ENCODE measurements at regions not wholly inside any gene's neighbourhood (a gene's known extent, or its start where the extent isn't known, plus 50 kb on each side); places are given as distances from the start of the nearest gene placed in this dataset.
"Not testable (repeated sequence)": the region's sequence is repeated elsewhere in the genome, so short reads cannot be mapped to it uniquely, and the experiment has no call there.

GRCh38 chr4:154907345-154908045 lies 126.4 kb downstream of the RBM46 start:
- intact Hi-C loops (cut with DNase I); H3K4me3 ChIP-seq; H3K36me3 ChIP-seq (replicated peaks in 1 of 2; ENCODE audit: insufficient read depth in 1 of 2, low read depth in 2 of 2); H3K27me3 ChIP-seq; H3K27ac ChIP-seq; DNase-seq; ATAC-seq; H3K9me3 ChIP-seq; H3K4me1 ChIP-seq: not testable (repeated sequence)
- 81 to 83% methylated on average over 17 of the region's 17 CpGs for WGBS, 2 donors

DNA sequence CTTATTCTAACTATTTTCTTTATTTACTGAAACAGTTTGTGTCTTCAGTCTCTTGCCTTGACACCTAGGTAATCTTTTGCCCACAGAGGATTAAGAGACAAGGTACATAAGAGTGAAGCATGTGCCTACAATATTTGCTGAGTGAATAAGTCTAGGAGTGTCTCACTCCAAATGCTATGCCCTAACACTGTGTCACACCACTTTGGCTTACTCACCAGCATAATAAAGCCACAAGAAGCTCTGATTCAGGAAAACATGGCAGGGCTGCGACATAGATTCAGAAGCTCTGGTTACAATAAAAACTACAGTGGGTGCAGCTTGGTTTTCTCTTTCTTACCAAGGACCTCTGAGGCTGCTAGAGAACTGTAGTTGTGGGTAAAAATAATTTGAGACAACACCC lies 127.1 kb downstream of the RBM46 start:
- H3K4me3 ChIP-seq: no peak overlapping the region
- no peak overlapping the region for H3K27ac ChIP-seq
- no peaks in the 10 kb centered on the region for H3K36me3 ChIP-seq (replicated peaks in 1 of 2; ENCODE audit: insufficient read depth in 1 of 2, low read depth in 2 of 2)
- H3K4me1 ChIP-seq: no peaks in the 10 kb centered on the region
- DNase-seq (no peak), ATAC-seq (no peak)
- TF ChIP-seq CTCF (IDR thresholded peaks at IDR 0.05) (no peak), POLR2A (IDR thresholded peaks at IDR 0.05) (no peak)
- no peaks in the 10 kb centered on the region for H3K9me3 ChIP-seq
- H3K27me3 ChIP-seq: no peaks in the 10 kb centered on the region
- intact Hi-C loops (cut with DNase I): no loop called here
- WGBS, 2 donors: 81 to 86% methylated on average over 1 of the region's 1 CpG

GRCh38 chr4:154911097-154911496 lies 130.0 kb downstream of the RBM46 start:
- no peak overlapping the region for H3K27ac ChIP-seq
- H3K27me3 ChIP-seq: no peaks in the 10 kb centered on the region
- ATAC-seq: no peak
- no peak overlapping the region for H3K4me3 ChIP-seq
- H3K36me3 ChIP-seq (replicated peaks in 1 of 2; ENCODE audit: insufficient read depth in 1 of 2, low read depth in 2 of 2): no peaks in the 10 kb centered on the region
- H3K4me1 ChIP-seq: no peaks in the 10 kb centered on the region
- no peak for TF ChIP-seq POLR2A (IDR thresholded peaks at IDR 0.05)
- no peak for TF ChIP-seq CTCF (IDR thresholded peaks at IDR 0.05)
- no peaks in the 10 kb centered on the region for H3K9me3 ChIP-seq
- no peak for DNase-seq
- intact Hi-C loops (cut with DNase I): no loop called here
- 36 to 39% methylated on average over 1 of the region's 1 CpG for WGBS, 2 donors

- Histone ChIP-seq H3K36me3 (replicated peaks in 1 of 2; ENCODE audit: insufficient read depth in 1 of 2, low read depth in 2 of 2) (no peaks in the 10 kb centered on the region), H3K4me1 (no peaks in the 10 kb centered on the region), H3K4me3 (no peak overlapping the region), H3K27me3 (no peaks in the 10 kb centered on the region), H3K27ac (no peak overlapping the region), H3K9me3 (no peaks in the 10 kb centered on the region)
- TF ChIP-seq POLR2A (IDR thresholded peaks at IDR 0.05) (no peak), CTCF (IDR thresholded peaks at IDR 0.05) (no peak)
- WGBS, 2 donors: 46 to 71% methylated on average over 3 of the region's 3 CpGs
- intact Hi-C loops (cut with DNase I): no loop called here
- no peak for ATAC-seq
- DNase-seq: no peak
Observed at GRCh38 chr4:154911608-154912098, 130.6 kb downstream of the RBM46 start.

GRCh38 chr4:154916068-154916467 lies 135.0 kb downstream of the RBM46 start:
- Histone ChIP-seq H3K27ac (no peak overlapping the region), H3K27me3 (no peaks in the 10 kb centered on the region), H3K36me3 (replicated peaks in 1 of 2; ENCODE audit: insufficient read depth in 1 of 2, low read depth in 2 of 2) (no peaks in the 10 kb centered on the region), H3K9me3 (no peaks in the 10 kb centered on the region), H3K4me1 (no peaks in the 10 kb centered on the region), H3K4me3 (no peak overlapping the region)
- intact Hi-C loops (cut with DNase I): no loop called here
- TF ChIP-seq POLR2A (IDR thresholded peaks at IDR 0.05): no peak
- TF ChIP-seq CTCF (IDR thresholded peaks at IDR 0.05): no peak
- ATAC-seq (no peak), DNase-seq (no peak)
- WGBS, 2 donors: 53 to 71% methylated on average over 3 of the region's 3 CpGs
